Endothelial cell of umbilical vein (primary cell): ENCODE measurements at regions not wholly inside any gene's neighbourhood (a gene's known extent, or its start where the extent isn't known, plus 50 kb on each side); places are given as distances from the start of the nearest gene placed in this dataset.

ENCODE experiments used
- BruUV-seq: library from RNA; stranded (reverse); fragments of 400-500 nt; replicated peaks from 2 replicates; lab custom pipeline; 2021; lab: Mats Ljungman, UMichigan
- CTCF ChIA-PET: fragments of 300-600, 350-600 bp; sonication (Branson Sonifier 250); formaldehyde crosslinking; loops from one replicate; lab custom pipeline; 2021; ENCODE audit warnings: antibody characterized with exemption, inconsistent platforms; lab: Charles Lee
- POLR2A ChIA-PET: fragments of 300-600, 350-600 bp; sonication (Branson Sonifier 250); formaldehyde crosslinking; loops from one replicate; lab custom pipeline; 2021; ENCODE audit warnings: antibody characterized with exemption, inconsistent platforms; lab: Charles Lee
- DNase-seq: peaks from one replicate; pipeline ENCODE4 v3.0.0-alpha.2; 2011; ENCODE audit warnings: low read depth, low spot score
- FAIRE-seq: peaks from 2 replicates; lab custom pipeline; 2011; peaks lifted over from hg19 to GRCh38; lab: Jason Lieb, UNC
- H2AFZ ChIP-seq: 2 replicates; pipeline ENCODE4 v1.6.0; 2012; ENCODE audit warnings: low read depth, low read length, control low read depth, inconsistent platforms
- H3K27ac ChIP-seq: 2 replicates; pipeline ENCODE4 v1.5.1; 2011; ENCODE audit warnings: low read depth, mild to moderate bottlenecking, control low read depth, low read length, moderate library complexity; ENCODE audit not compliant: insufficient read depth
- H3K27me3 ChIP-seq, 2 experiments: 2 replicates each; pipeline versions ENCODE4 v1.6.0 to v1.6.1; 2011; ENCODE audit warnings: low read length in 2 of 2, mixed read lengths in 1 of 2; ENCODE audit not compliant: control insufficient read depth in 2 of 2, insufficient read depth in 2 of 2
- H3K36me3 ChIP-seq, 2 experiments: 2 replicates in 1 of 2; 3 replicates in 1 of 2; pipeline ENCODE4 v1.5.1; 2011; ENCODE audit warnings: low read length in 2 of 2, mild to moderate bottlenecking in 1 of 2, moderate library complexity in 1 of 2; ENCODE audit not compliant: control insufficient read depth in 2 of 2, insufficient read depth in 2 of 2; ENCODE audit errors: extremely low read depth in 1 of 2
- H3K4me1 ChIP-seq: 3 replicates; pipeline ENCODE4 v1.5.1; 2011; ENCODE audit warnings: mild to moderate bottlenecking, low read length; ENCODE audit not compliant: control insufficient read depth, insufficient read depth; ENCODE audit errors: extremely low read depth
- H3K4me2 ChIP-seq: 2 replicates; pipeline ENCODE4 v1.6.1; 2011; ENCODE audit warnings: low read length, control low read depth, mixed read lengths; ENCODE audit not compliant: insufficient read depth
- H3K4me3 ChIP-seq, 3 experiments: fragments of 200-600 bp in 1 of 3; sonication (generic), shearing (Covaris generic) in 1 of 3; replicated peaks in 1 of 3; 2 replicates each; pipeline ENCODE4 v1.5.1; 2011 to 2016; ENCODE audit warnings: control low read depth in 3 of 3, low read length in 3 of 3, mild to moderate bottlenecking in 2 of 3, inconsistent platforms in 1 of 3, low read depth in 1 of 3, moderate library complexity in 1 of 3; ENCODE audit not compliant: insufficient read depth in 1 of 3
- H3K79me2 ChIP-seq: 2 replicates; pipeline ENCODE4 v1.6.0; 2012; ENCODE audit warnings: low read length, inconsistent platforms; ENCODE audit not compliant: control insufficient read depth, insufficient read depth
- H3K9ac ChIP-seq: replicated peaks from 2 replicates; pipeline ENCODE3; 2011; ENCODE audit warnings: low read length, control low read depth; ENCODE audit not compliant: insufficient read depth; ENCODE audit errors: extremely low read depth
- H3K9me1 ChIP-seq: replicated peaks from 3 replicates; pipeline ENCODE4 v1.6.0; 2011; ENCODE audit warnings: mild to moderate bottlenecking, low read length; ENCODE audit not compliant: control insufficient read depth, insufficient read depth; ENCODE audit errors: extremely low read depth
- H3K9me3 ChIP-seq: replicated peaks from 2 replicates; pipeline ENCODE4 v1.5.1; 2012; ENCODE audit warnings: low read length, inconsistent platforms; ENCODE audit not compliant: control insufficient read depth, insufficient read depth
- H4K20me1 ChIP-seq: replicated peaks from 2 replicates; pipeline ENCODE3; 2011; ENCODE audit warnings: mild to moderate bottlenecking, low read length; ENCODE audit not compliant: control insufficient read depth, insufficient read depth; ENCODE audit errors: extremely low read depth
- CTCF ChIP-seq, 2 donors: IDR thresholded peaks; 1 replicate in 1 of 2; 2 replicates in 1 of 2; pipeline ENCODE4 v1.5.1; 2011; ENCODE audit warnings: low read length in 2 of 2, mild to moderate bottlenecking in 2 of 2, moderate library complexity in 2 of 2, control low read depth in 1 of 2, inconsistent platforms in 1 of 2, low read depth in 1 of 2; ENCODE audit not compliant: insufficient read depth in 1 of 2; ENCODE audit errors: extremely low read depth in 1 of 2
- EZH2 ChIP-seq: IDR thresholded peaks from 2 replicates; pipeline ENCODE4 v1.6.1; 2012; ENCODE audit warnings: borderline replicate concordance, low read depth, mild to moderate bottlenecking, moderate library complexity, low read length, inconsistent platforms; ENCODE audit not compliant: severe bottlenecking
- FOS ChIP-seq: IDR thresholded peaks from 2 replicates; pipeline ENCODE4 v1.6.1; 2011; ENCODE audit warnings: mild to moderate bottlenecking, low read length, moderate library complexity, borderline replicate concordance; ENCODE audit not compliant: insufficient read depth
- GATA2 ChIP-seq: IDR thresholded peaks from 2 replicates; pipeline ENCODE4 v1.7.0; 2011; ENCODE audit warnings: low read depth, mild to moderate bottlenecking, moderate library complexity, mixed read lengths, low read length; ENCODE audit not compliant: insufficient read length, insufficient read depth
- JUN ChIP-seq: IDR thresholded peaks from 2 replicates; pipeline ENCODE4 v1.6.1; 2011; ENCODE audit warnings: borderline replicate concordance, low read depth; ENCODE audit not compliant: insufficient read length, insufficient read depth
- MAX ChIP-seq: IDR thresholded peaks from 2 replicates; pipeline ENCODE4 v1.6.1; 2011; ENCODE audit not compliant: insufficient read depth, insufficient read length
- MYC ChIP-seq: IDR thresholded peaks from one replicate; pipeline ENCODE4 v1.6.1; 2011; ENCODE audit warnings: mild to moderate bottlenecking, low read depth, low read length
- POLR2A ChIP-seq: IDR thresholded peaks from 2 replicates; pipeline ENCODE4 v1.6.1; 2012; ENCODE audit warnings: low read depth, mild to moderate bottlenecking, control low read depth, low read length
- POLR2AphosphoS5 ChIP-seq: IDR thresholded peaks from 2 replicates; pipeline ENCODE4 v1.6.1; 2012; ENCODE audit warnings: low read depth, mild to moderate bottlenecking, control low read depth, low read length, moderate library complexity; ENCODE audit not compliant: insufficient read depth
- dilution Hi-C: fragments of 300-500 bp; cut with MboI; formaldehyde crosslinking; loops from one replicate; pipeline ENCODE4 v1.15.0; 2019; ENCODE audit warnings: low sequenced_read_pairs; ENCODE audit not compliant: extremely low pct_ligation_motif_present
- intact Hi-C: fragments of 100-400 bp; cut with micrococcal nuclease; formaldehyde crosslinking; loops from one replicate; pipeline ENCODE4 v1.10.0; 2022

GRCh38 chr2:240257940-240258580 lies 117.6 kb upstream of the OTOS start:
- Histone ChIP-seq H3K79me2 (no peaks in the 10 kb centered on the region), H3K4me3 (no peak overlapping the region), H4K20me1 (no peaks in the 10 kb centered on the region), H2AFZ (no peak overlapping the region), H3K27me3 (no peaks in the 10 kb centered on the region), H3K9ac (no peak overlapping the region), H3K9me1 (no peaks in the 10 kb centered on the region), H3K9me3 (no peaks in the 10 kb centered on the region), H3K4me1 (no peaks in the 10 kb centered on the region), H3K27ac (no peak overlapping the region), H3K36me3 (no peaks in the 10 kb centered on the region), H3K4me2 (no peak overlapping the region)
- dilution Hi-C loops (no loop called here), intact Hi-C loops (no loop called here)
- ChIA-PET CTCF (interaction anchor here (1.3 kb wide), 1 partner anchor 173 kb away, joined by 3 read pairs; no protein-coding TSS in a partner anchor), POLR2A (no interaction called here)
- no peak for TF ChIP-seq MYC
- no peak for TF ChIP-seq POLR2AphosphoS5
- TF ChIP-seq POLR2A: no peak
- TF ChIP-seq EZH2: no peak
- TF ChIP-seq MAX: no peak
- TF ChIP-seq GATA2: no peak
- no TSS peak for BruUV-seq
- FAIRE-seq (no peak), DNase-seq (no peak)

GRCh38 chr2:240258685-240259084 lies 118.2 kb upstream of the OTOS start:
- no peak for TF ChIP-seq JUN
- no peak for TF ChIP-seq FOS
- TF ChIP-seq EZH2: no peak
- no peak for TF ChIP-seq GATA2
- no peak for TF ChIP-seq CTCF (IDR thresholded peaks at IDR 0.05; ENCODE audit: extremely low read depth in 1 of 2, insufficient read depth in 1 of 2, low read depth in 1 of 2, low read length in 2 of 2)
- no peak for TF ChIP-seq MYC
- no peak for TF ChIP-seq POLR2AphosphoS5
- TF ChIP-seq MAX: no peak
- TF ChIP-seq POLR2A: no peak
- no peak overlapping the region for H3K9ac ChIP-seq
- H3K79me2 ChIP-seq: no peaks in the 10 kb centered on the region
- H4K20me1 ChIP-seq: no peaks in the 10 kb centered on the region
- no TSS peak for BruUV-seq
- H3K4me1 ChIP-seq: no peaks in the 10 kb centered on the region
- H3K9me1 ChIP-seq: no peaks in the 10 kb centered on the region
- dilution Hi-C loops (no loop called here), intact Hi-C loops (no loop called here)
- FAIRE-seq (no peak), DNase-seq (no peak)
- ChIA-PET POLR2A (no interaction called here), CTCF (no interaction called here)
- H3K36me3 ChIP-seq: no peaks in the 10 kb centered on the region
- no peak overlapping the region for H3K4me3 ChIP-seq
- H3K27ac ChIP-seq: no peak overlapping the region
- no peak overlapping the region for H3K4me2 ChIP-seq
- no peak overlapping the region for H2AFZ ChIP-seq
- H3K9me3 ChIP-seq: no peaks in the 10 kb centered on the region
- no peaks in the 10 kb centered on the region for H3K27me3 ChIP-seq
